ENCODE measurements at regions not wholly inside any gene's neighbourhood (a gene's known extent, or its start where the extent isn't known, plus 50 kb on each side); places are given as distances from the start of the nearest gene placed in this dataset.

DNA sequence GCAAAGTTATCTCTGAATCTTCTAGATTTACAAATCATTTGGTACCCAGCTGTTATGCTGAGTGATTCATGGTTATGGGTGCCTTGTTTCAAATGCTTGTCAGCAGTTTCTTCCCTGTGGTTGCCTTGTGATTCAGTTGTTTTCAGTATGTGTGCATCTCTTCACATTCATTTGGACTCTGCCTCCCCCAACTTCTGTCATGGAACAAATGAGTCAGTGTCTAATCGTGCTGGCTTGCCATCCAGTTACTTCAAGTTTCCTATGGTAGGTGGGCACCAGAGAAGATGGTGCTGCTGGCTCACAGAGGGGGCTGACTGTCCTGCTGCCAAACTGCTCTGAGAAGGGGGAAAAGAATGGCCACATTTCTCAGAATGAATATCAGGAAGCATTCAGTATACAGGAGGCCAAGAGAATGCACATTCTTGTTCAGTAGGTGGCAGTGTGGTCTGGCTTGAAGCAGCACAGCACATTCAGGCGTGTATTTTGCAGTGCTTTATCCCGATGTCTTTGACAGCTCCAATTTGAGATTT is 260.9 kb downstream of the GLUD2 start:
- Histone ChIP-seq H3K27ac (ENCODE audit: low read length) (no peak overlapping the region), H3K27me3 (ENCODE audit: control insufficient read depth, insufficient read depth, low read length) (no peaks in the 10 kb centered on the region), H3K4me3 (ENCODE audit: low read length) (no peak overlapping the region), H3K36me3 (ENCODE audit: control insufficient read depth, low read depth, low read length) (no peaks in the 10 kb centered on the region), H3K4me1 (ENCODE audit: control insufficient read depth, low read depth, low read length) (no peaks in the 10 kb centered on the region), H3K9ac (ENCODE audit: low read length) (no peak overlapping the region), H3K9me3 (ENCODE audit: control insufficient read depth, low read depth, low read length) (peaks cover 2% of the 10 kb centered on the region)

DNA sequence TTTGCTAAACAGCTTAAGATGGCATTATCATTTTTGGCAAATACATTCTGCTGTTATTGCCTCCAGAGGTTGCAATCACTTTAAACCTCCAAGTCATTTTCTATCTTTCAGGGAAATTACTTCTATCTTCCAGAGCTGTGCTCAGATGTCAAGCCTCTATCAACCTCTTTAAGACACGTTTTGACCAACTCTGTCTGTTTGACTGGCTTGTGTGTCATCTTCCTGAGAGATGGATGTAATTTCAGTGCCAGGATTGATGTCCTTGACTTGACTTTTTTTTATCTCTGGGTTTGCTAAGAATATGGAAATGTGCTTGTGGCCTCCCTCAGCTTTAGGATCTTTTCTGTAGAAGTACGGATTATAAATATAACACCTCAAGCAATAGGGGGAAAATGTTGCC is 263.4 kb downstream of the GLUD2 start:
- H3K9ac ChIP-seq (ENCODE audit: low read length): no peak overlapping the region
- no peaks in the 10 kb centered on the region for H3K36me3 ChIP-seq (ENCODE audit: control insufficient read depth, low read depth, low read length)
- no peak overlapping the region for H3K27ac ChIP-seq (ENCODE audit: low read length)
- no peak overlapping the region for H3K4me3 ChIP-seq (ENCODE audit: low read length)
- no peaks in the 10 kb centered on the region for H3K4me1 ChIP-seq (ENCODE audit: control insufficient read depth, low read depth, low read length)
- peaks cover 9% of the 10 kb centered on the region for H3K9me3 ChIP-seq (ENCODE audit: control insufficient read depth, low read depth, low read length)
- H3K27me3 ChIP-seq (ENCODE audit: control insufficient read depth, insufficient read depth, low read length): no peaks in the 10 kb centered on the region

DNA sequence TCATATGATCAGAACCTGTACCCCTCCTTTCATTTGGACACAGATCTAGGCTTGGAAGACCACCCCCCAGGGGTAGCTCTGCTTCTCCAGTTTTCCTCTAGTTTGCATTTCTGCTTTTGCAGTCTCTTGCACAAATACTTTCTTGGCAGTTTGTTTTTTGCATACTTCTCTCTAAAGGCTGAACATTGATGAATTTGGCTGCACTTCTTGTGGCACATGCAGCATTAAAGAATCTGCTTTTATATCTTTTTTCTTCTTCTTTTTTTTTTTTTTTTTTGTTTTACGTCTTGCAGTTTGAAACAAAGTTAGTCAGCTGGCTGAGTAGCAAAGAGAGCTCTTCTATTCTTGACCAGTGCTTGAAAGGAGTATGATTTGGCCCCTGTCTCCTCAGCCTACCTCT is 273.0 kb downstream of the GLUD2 start:
- Histone ChIP-seq H3K36me3 (ENCODE audit: control insufficient read depth, low read depth, low read length) (no peaks in the 10 kb centered on the region), H3K4me1 (ENCODE audit: control insufficient read depth, low read depth, low read length) (no peaks in the 10 kb centered on the region), H3K9me3 (ENCODE audit: control insufficient read depth, low read depth, low read length) (peaks cover 23% of the 10 kb centered on the region), H3K27ac (ENCODE audit: low read length) (no peak overlapping the region), H3K27me3 (ENCODE audit: control insufficient read depth, insufficient read depth, low read length) (no peaks in the 10 kb centered on the region), H3K4me3 (ENCODE audit: low read length) (no peak overlapping the region), H3K9ac (ENCODE audit: low read length) (no peak overlapping the region)

DNA sequence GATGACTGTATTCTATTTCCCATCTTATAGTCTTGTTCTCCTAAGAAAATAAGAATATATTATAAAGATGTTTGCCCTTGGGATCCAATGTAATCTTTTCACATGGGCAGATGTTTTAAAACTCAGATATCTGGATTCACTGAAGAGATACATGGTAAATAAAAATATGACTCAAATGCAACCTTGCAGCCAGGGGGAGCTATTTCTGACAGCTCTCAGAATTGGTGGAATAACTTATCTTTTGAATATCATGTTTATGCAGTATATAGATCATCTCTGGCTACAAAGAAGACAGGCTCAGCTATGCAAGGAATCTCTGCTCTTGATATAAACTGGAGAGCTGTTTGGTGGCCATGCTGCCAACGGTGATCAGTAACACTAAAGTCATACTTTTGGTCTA is 274.7 kb downstream of the GLUD2 start:
- H3K36me3 ChIP-seq (ENCODE audit: control insufficient read depth, low read depth, low read length): no peaks in the 10 kb centered on the region
- peaks cover 19% of the 10 kb centered on the region for H3K9me3 ChIP-seq (ENCODE audit: control insufficient read depth, low read depth, low read length)
- H3K27me3 ChIP-seq (ENCODE audit: control insufficient read depth, insufficient read depth, low read length): no peaks in the 10 kb centered on the region
- no peak overlapping the region for H3K4me3 ChIP-seq (ENCODE audit: low read length)
- H3K4me1 ChIP-seq (ENCODE audit: control insufficient read depth, low read depth, low read length): no peaks in the 10 kb centered on the region
- H3K9ac ChIP-seq (ENCODE audit: low read length): no peak overlapping the region
- H3K27ac ChIP-seq (ENCODE audit: low read length): no peak overlapping the region

DNA sequence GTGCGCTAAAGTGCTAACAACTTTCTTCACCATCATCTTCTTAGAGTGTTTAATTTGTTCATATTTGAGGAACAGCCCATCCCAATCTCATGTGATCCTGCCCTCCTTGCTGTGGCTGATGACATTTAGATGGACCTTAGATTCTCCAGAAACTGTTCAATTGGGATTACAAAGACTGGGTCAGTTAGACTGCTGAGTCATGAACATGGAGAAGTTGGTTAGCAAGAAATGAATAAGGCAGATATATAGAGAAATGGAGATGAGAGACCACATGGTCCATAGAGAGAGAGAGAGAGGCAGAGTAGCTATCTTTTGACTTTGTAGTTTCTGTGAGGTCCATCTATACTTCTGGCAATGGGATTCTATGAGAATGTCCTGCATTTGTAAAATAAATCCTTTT is 275.9 kb downstream of the GLUD2 start:
- Histone ChIP-seq H3K9me3 (ENCODE audit: control insufficient read depth, low read depth, low read length) (peaks cover 19% of the 10 kb centered on the region), H3K36me3 (ENCODE audit: control insufficient read depth, low read depth, low read length) (no peaks in the 10 kb centered on the region), H3K27ac (ENCODE audit: low read length) (no peak overlapping the region), H3K4me3 (ENCODE audit: low read length) (no peak overlapping the region), H3K9ac (ENCODE audit: low read length) (no peak overlapping the region), H3K4me1 (ENCODE audit: control insufficient read depth, low read depth, low read length) (no peaks in the 10 kb centered on the region), H3K27me3 (ENCODE audit: control insufficient read depth, insufficient read depth, low read length) (no peaks in the 10 kb centered on the region)

DNA sequence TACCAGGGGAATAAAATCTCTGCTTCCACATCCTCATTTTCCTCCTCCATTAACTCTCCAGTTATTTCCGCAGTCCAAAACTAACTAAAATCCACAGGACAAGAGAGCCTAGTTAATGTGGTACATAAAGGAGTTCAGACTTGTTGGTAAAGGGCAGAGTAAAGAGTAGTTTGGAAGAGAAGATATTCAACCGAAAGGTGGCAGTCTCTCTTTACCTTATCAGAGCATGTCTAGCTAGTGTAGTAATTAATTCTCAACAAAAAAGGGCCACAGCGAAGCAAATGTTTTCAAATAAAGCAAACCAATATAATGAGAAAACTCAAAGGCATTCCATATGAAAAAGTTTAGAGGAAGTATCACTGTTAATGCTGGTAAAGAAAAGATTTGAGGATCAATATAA is 286.5 kb downstream of the GLUD2 start:
- Histone ChIP-seq H3K36me3 (ENCODE audit: control insufficient read depth, low read depth, low read length) (no peaks in the 10 kb centered on the region), H3K9ac (ENCODE audit: low read length) (no peak overlapping the region), H3K9me3 (ENCODE audit: control insufficient read depth, low read depth, low read length) (peaks cover 13% of the 10 kb centered on the region)

DNA sequence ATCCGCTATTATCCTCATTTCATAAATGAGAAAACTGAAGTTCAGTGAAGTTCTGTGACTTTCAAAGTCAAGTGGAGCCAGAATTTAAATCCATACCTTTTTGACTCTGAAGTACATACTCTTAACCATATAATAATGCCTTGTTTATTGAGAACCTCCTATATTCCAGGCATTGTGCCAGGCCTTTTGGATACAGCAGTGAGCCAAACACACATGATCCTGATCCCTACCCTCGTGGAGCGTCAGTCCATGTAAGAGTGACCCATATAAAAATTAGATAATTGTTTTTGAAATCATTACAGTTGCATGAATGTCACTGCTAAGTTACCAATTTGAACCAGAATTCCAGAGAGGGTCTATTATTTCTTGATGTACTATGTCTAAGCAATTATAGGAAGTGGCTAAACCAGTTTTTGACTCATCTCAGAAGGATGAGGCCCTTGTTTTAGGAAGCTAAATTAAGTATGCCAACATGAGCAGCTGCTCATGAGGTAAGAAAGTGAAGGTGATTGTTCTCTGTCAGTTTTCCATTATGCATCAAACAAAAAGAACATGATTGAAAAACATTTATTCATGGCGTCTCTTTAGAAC is 289.5 kb downstream of the GLUD2 start:
- H3K27ac ChIP-seq (ENCODE audit: low read length): no peak overlapping the region
- no peak overlapping the region for H3K9ac ChIP-seq (ENCODE audit: low read length)
- peaks cover 17% of the 10 kb centered on the region for H3K9me3 ChIP-seq (ENCODE audit: control insufficient read depth, low read depth, low read length)
- H3K4me1 ChIP-seq (ENCODE audit: control insufficient read depth, low read depth, low read length): no peaks in the 10 kb centered on the region
- no peak overlapping the region for H3K4me3 ChIP-seq (ENCODE audit: low read length)
- no peaks in the 10 kb centered on the region for H3K36me3 ChIP-seq (ENCODE audit: control insufficient read depth, low read depth, low read length)
- H3K27me3 ChIP-seq (ENCODE audit: control insufficient read depth, insufficient read depth, low read length): no peaks in the 10 kb centered on the region

More for the DNA sequence above, 286.5 kb downstream of the GLUD2 start:
- H3K27me3 ChIP-seq (ENCODE audit: control insufficient read depth, insufficient read depth, low read length): no peaks in the 10 kb centered on the region
- no peaks in the 10 kb centered on the region for H3K4me1 ChIP-seq (ENCODE audit: control insufficient read depth, low read depth, low read length)
- no peak overlapping the region for H3K27ac ChIP-seq (ENCODE audit: low read length)
- H3K4me3 ChIP-seq (ENCODE audit: low read length): no peak overlapping the region

DNA sequence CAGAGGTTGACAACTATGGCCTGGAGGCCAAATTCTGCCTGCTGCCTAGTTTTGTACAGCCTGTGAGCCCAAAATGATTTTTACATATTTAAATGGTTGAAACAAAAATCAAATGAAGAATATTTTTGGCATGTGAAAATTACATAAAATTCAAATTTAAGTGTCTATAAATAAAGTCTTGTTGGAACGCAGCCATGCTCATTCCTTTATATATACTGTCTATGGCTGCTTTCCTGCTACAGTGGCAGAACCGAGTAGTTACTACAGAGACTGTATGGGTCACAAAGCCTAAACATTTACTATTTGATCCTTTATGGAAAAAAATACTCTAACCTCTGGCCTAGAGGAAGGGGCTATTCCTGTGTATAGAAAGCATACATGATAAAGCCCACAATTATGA is 290.4 kb downstream of the GLUD2 start:
- Histone ChIP-seq H3K36me3 (ENCODE audit: control insufficient read depth, low read depth, low read length) (no peaks in the 10 kb centered on the region), H3K4me1 (ENCODE audit: control insufficient read depth, low read depth, low read length) (no peaks in the 10 kb centered on the region), H3K9ac (ENCODE audit: low read length) (no peak overlapping the region), H3K4me3 (ENCODE audit: low read length) (no peak overlapping the region), H3K27me3 (ENCODE audit: control insufficient read depth, insufficient read depth, low read length) (no peaks in the 10 kb centered on the region), H3K27ac (ENCODE audit: low read length) (no peak overlapping the region), H3K9me3 (ENCODE audit: control insufficient read depth, low read depth, low read length) (peaks cover 20% of the 10 kb centered on the region)

DNA sequence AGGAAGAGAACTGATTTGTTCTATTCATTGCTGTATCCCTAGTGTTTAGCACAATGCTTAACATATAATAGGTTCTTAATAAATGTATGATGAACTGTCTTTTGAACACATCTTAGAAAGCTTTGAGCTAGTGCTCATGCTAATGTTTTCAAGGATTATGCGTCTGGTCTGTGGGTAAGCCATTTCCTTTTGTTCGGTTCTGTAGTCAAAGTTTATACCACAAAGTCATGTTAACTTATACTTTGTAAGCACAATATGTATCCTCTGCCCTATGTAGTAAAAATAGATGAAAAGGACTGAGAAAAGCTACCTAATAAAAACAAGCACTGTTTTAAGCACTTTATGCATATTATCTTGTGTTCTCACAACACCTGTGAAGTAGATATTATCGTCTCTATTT is 301.9 kb downstream of the GLUD2 start:
- Histone ChIP-seq H3K4me1 (ENCODE audit: control insufficient read depth, low read depth, low read length) (no peaks in the 10 kb centered on the region), H3K4me3 (ENCODE audit: low read length) (no peak overlapping the region), H3K36me3 (ENCODE audit: control insufficient read depth, low read depth, low read length) (no peaks in the 10 kb centered on the region), H3K9me3 (ENCODE audit: control insufficient read depth, low read depth, low read length) (peaks cover 19% of the 10 kb centered on the region), H3K27ac (ENCODE audit: low read length) (no peak overlapping the region), H3K27me3 (ENCODE audit: control insufficient read depth, insufficient read depth, low read length) (no peaks in the 10 kb centered on the region), H3K9ac (ENCODE audit: low read length) (no peak overlapping the region)

DNA sequence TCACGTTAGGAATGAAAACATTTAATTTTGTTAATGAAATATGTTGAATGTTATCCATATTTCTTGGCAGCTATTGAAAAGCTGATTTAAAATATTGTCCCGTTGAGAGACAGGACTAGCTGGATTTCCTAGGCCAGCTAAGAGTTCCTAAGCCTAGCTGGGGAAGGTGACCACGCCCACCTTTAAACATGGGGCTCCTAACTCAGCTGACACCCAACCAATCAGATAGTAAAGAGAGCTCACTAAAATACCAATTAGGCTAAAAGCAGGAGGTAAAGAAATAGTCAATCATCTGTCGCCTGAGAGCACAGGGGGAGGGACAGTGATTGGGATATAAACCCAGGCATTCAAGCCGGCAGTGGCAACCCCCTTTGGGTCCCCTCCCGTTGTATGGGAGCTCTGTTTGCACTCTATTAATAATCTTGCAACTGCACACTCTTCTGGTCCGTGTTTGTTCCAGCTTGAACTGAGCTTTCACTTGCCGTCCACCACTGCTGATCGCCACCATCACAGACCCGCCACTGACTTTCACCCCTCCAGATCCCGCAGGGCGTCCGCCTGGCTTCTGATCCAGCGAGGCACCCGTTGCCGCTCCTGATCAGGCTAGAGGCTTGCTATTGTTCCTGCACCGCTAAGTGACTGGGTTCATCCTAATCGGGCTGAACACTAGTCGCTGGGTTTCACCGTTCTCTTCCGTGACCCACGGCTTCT is 308.9 kb downstream of the GLUD2 start:
- Histone ChIP-seq H3K27me3 (ENCODE audit: control insufficient read depth, insufficient read depth, low read length) (no peaks in the 10 kb centered on the region), H3K27ac (ENCODE audit: low read length) (no peak overlapping the region), H3K9me3 (ENCODE audit: control insufficient read depth, low read depth, low read length) (peaks cover 14% of the 10 kb centered on the region), H3K4me3 (ENCODE audit: low read length) (no peak overlapping the region), H3K36me3 (ENCODE audit: control insufficient read depth, low read depth, low read length) (no peaks in the 10 kb centered on the region), H3K9ac (ENCODE audit: low read length) (no peak overlapping the region), H3K4me1 (ENCODE audit: control insufficient read depth, low read depth, low read length) (no peaks in the 10 kb centered on the region)

DNA sequence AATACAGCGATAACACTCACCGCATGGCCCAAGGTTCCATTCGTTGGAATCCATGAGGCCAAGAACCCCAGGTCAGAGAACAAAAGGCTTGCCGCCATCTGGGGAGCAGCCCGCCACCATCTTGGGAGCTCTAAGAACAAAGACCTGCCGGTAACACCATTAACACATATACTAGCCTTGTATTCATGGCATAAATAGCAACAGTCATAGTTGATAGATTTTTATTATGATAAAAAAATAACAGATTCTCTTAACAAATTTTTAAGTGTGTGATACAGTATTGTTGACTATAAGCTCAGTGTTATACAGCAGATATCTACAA is 309.4 kb downstream of the GLUD2 start:
- H3K9me3 ChIP-seq (ENCODE audit: control insufficient read depth, low read depth, low read length): peaks cover 14% of the 10 kb centered on the region
- no peaks in the 10 kb centered on the region for H3K27me3 ChIP-seq (ENCODE audit: control insufficient read depth, insufficient read depth, low read length)
- no peaks in the 10 kb centered on the region for H3K4me1 ChIP-seq (ENCODE audit: control insufficient read depth, low read depth, low read length)
- H3K36me3 ChIP-seq (ENCODE audit: control insufficient read depth, low read depth, low read length): no peaks in the 10 kb centered on the region
- H3K9ac ChIP-seq (ENCODE audit: low read length): no peak overlapping the region
- H3K4me3 ChIP-seq (ENCODE audit: low read length): no peak overlapping the region
- H3K27ac ChIP-seq (ENCODE audit: low read length): no peak overlapping the region

DNA sequence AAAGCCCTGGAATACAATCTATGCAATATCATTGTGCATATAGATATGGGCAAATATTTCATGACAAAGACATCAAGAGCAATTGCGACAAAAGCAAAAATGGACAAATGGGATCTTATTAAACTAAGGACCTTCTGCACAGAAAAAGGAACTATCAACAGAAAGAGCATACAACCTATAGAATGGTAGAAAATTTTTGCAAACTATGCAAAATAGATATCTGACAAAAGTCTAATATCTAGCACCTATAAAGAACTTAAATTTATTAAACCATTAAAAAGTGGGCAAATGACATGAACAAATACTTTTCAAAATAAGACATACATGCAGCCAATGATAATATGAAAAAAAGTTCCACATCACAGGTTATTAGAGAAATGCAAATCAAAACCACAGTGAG is 312.9 kb downstream of the GLUD2 start:
- Histone ChIP-seq H3K27ac (ENCODE audit: low read length) (no peak overlapping the region), H3K9me3 (ENCODE audit: control insufficient read depth, low read depth, low read length) (peaks cover 10% of the 10 kb centered on the region), H3K4me3 (ENCODE audit: low read length) (no peak overlapping the region), H3K9ac (ENCODE audit: low read length) (no peak overlapping the region), H3K4me1 (ENCODE audit: control insufficient read depth, low read depth, low read length) (no peaks in the 10 kb centered on the region), H3K27me3 (ENCODE audit: control insufficient read depth, insufficient read depth, low read length) (no peaks in the 10 kb centered on the region), H3K36me3 (ENCODE audit: control insufficient read depth, low read depth, low read length) (no peaks in the 10 kb centered on the region)
